ENCODE measurements at regions not wholly inside any gene's neighbourhood (a gene's known extent, or its start where the extent isn't known, plus 50 kb on each side); places are given as distances from the start of the nearest gene placed in this dataset.

- intact Hi-C loops (cut with DNase I), result no loop called here
- peak in 1 of 4 donors; percentile 69 for ATAC-seq
- WGBS, 4 donors, result 77 to 92% (median 87%) methylated on average over 2 of the region's 2 CpGs
- TF ChIP-seq POLR2A (IDR thresholded peaks at IDR 0.05), result no peak
- TF ChIP-seq CTCF (IDR thresholded peaks at IDR 0.05), result no peak
- Histone ChIP-seq H3K27me3 (peaks cover 0 to 7% (median 0%) of the 10 kb centered on the region in 9 donors), H3K36me3 (no peaks in the 10 kb centered on the region), H3K4me3 (no peak overlapping the region), H3K9me3 (no peaks in the 10 kb centered on the region), H3K4me1 (peaks cover 0 to 20% (median 0%) of the 10 kb centered on the region in 12 donors), H3K27ac (peak overlapping the region in 4 of 12 donors; percentile 17 to 63 (median 36))
- DNase-seq, result no peak
These were observed 188.2 kb downstream of the KIF20B start for GRCh38 chr10:89889606-89890005.

- intact Hi-C loops (cut with DNase I), result no loop called here
- DNase-seq, result no peak
- Histone ChIP-seq H3K27me3 (no peaks in the 10 kb centered on the region), H3K9me3 (peaks cover 0 to 4% (median 0%) of the 10 kb centered on the region in 12 donors), H3K4me3 (no peak overlapping the region), H3K27ac (no peak overlapping the region), H3K36me3 (no peaks in the 10 kb centered on the region), H3K4me1 (peaks cover 0 to 20% (median 0%) of the 10 kb centered on the region in 12 donors)
- ATAC-seq, result no peak
- TF ChIP-seq POLR2A (IDR thresholded peaks at IDR 0.05), result no peak
- TF ChIP-seq CTCF (IDR thresholded peaks at IDR 0.05), result no peak
- 56 to 70% (median 59%) methylated on average over 2 of the region's 2 CpGs for WGBS, 4 donors
These were observed 189.7 kb downstream of the KIF20B start for GRCh38 chr10:89891006-89891535.

GRCh38 chr10:89894051-89894450, 192.7 kb downstream of the KIF20B start:
- H3K27ac ChIP-seq, result no peak overlapping the region
- WGBS, 4 donors, result 83 to 96% (median 90%) methylated on average over 1 of the region's 1 CpG

GRCh38 chr10:89900554-89900953, 199.2 kb downstream of the KIF20B start:
- DNase-seq, result no peak
- intact Hi-C loops (cut with DNase I), result no loop called here
- Histone ChIP-seq H3K27ac (no peak overlapping the region), H3K36me3 (no peaks in the 10 kb centered on the region), H3K4me3 (no peak overlapping the region), H3K9me3 (peaks cover 0 to 16% (median 0%) of the 10 kb centered on the region in 12 donors), H3K27me3 (peaks cover 0 to 3% (median 0%) of the 10 kb centered on the region in 9 donors), H3K4me1 (no peaks in the 10 kb centered on the region)
- WGBS, 4 donors, result 93 to 96% (median 95%) methylated on average over 1 of the region's 1 CpG
- TF ChIP-seq POLR2A (IDR thresholded peaks at IDR 0.05), result no peak
- no peak for TF ChIP-seq CTCF (IDR thresholded peaks at IDR 0.05)
- ATAC-seq, result no peak

More at GRCh38 chr10:89894051-89894450, 192.7 kb downstream of the KIF20B start:
- Histone ChIP-seq H3K36me3 (no peaks in the 10 kb centered on the region), H3K4me1 (peaks cover 0 to 8% (median 0%) of the 10 kb centered on the region in 12 donors), H3K4me3 (no peak overlapping the region), H3K9me3 (peaks cover 0 to 16% (median 0%) of the 10 kb centered on the region in 12 donors), H3K27me3 (peaks cover 0 to 3% (median 0%) of the 10 kb centered on the region in 9 donors)
- ATAC-seq (no peak), DNase-seq (no peak)
- TF ChIP-seq CTCF (IDR thresholded peaks at IDR 0.05) (no peak), POLR2A (IDR thresholded peaks at IDR 0.05) (no peak)
- intact Hi-C loops (cut with DNase I), result no loop called here

Data from heart left ventricle (tissue), 16 donors.